Islet precursor cell (in vitro differentiated cells): ENCODE measurements at regions not wholly inside any gene's neighbourhood (a gene's known extent, or its start where the extent isn't known, plus 50 kb on each side); places are given as distances from the start of the nearest gene placed in this dataset.
"Not testable (repeated sequence)": the region's sequence is repeated elsewhere in the genome, so short reads cannot be mapped to it uniquely, and the experiment has no call there.

Experiments
- DNase-seq: peaks from one replicate; pipeline ENCODE4 v3.0.0-alpha.2; 2018

DNA sequence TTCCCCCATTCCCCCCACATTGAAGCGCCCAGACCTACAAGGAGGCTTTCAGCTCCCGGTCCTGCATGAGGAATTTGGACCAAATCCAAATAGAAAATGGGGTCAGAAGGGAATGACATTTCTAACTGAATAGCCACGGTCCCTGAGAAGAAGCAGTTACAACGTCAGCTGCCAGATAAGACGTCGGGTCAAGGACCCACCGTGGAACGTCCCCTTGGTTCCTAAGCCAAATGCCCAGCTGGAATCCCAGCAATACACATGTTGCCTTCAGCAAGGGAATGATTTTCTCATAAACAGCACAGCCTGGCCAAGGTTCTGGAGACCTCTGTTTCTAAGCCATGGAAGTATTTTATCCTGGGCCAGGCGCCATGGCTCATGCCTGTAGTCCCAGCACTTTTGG lies 109.1 kb upstream of the PEG3 start:
- DNase-seq, result no peak

DNA sequence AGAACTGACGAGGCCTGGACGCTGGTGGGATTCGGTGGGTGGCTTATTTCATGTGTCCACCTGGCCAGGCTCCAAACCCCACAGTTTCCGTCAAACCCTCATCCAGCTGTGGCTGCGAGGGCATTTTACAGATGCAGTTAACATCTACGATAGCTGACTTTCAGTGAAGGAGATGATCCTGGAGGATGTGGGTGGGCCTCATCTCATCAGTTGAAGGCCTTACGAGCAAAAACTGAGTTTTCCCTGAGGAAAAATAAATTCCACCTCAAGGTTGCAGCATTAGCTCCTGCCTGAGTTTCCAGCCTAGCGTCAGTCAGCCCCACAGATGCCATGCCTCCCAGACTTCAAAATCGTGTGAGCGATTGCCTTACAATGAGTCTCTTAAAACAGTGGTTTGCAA lies 111.1 kb upstream of the PEG3 start:
- DNase-seq, result no peak

DNA sequence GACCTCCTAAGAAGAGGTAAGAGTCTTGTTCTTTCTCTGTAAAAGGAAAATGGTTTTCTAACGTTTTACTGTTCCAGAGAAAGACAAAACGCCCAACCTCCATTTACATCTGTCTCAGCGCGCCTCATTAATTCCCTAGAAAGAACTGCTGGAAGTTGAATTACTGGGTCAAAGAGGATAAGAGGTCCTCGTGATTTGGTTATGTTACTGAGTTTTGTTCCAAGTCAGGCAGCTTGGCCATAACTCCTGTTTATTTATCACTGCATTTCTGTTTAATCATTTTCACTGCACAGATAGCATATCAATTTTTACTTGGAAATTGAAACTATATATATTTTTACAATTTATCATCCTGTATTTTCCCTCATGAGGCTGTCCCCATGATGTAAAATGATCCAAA lies 112.9 kb upstream of the PEG3 start:
- DNase-seq, result no peak

DNA sequence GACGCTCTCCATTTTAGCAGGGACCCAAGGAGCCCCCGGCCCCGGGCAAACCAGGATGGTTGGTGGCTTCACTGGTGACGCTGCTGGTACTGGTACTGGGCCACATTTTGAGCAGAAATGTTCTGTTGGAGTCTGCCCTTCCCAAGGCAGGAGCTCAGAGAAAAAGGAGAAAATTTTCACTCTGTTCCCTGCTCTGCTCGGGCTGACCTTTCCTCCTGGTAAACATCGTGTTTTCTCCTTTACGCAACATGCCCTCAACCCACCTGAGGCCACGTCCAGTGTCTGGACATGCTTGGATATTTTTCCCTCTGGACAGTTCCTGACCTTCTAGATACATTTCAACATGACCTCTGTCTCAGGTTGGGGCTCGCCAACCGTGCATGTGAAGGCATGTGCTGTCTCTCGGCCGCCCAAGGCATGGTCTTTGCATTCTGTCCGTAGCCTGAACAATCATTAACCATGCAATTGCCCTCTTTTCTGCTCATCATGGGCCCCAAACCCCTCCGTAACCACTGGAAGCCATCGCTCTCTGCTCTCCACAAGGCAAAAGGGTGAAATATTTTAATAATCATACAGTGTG lies 115.2 kb upstream of the PEG3 start:
- DNase-seq, result no peak

DNA sequence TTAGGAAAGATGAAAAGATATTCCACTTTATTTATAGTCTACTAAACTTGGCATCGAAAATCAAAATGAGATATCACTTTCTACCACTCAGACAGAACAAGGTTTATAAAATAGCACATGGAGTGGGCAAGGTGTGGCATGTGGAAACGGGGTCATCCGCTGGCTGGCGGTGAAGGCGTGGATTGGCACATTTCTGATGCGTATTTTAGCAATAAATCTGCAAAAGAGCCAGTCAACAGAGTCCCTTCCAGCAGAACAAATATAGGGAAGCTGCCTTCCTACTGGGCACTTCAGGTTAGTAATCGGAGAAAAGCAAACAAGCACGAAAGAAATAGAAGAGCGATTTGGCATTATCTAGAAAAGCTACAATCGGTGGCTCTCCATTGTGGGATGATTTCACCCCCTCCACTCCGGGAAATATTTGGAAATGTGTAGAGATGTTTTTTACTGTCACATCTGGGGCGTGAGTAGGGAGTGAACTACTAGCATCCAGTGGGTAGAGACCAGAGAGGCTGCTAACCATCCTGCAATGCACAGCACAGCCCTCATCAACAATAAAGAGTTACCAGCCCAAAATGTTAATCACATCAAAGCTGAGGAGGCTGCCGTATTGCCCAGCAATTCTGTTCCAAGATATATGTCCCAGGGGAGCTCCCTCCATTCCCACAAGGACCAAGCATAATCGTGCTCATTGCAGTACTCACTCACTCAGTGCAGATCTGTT lies 116.1 kb upstream of the PEG3 start:
- no peak for DNase-seq

DNA sequence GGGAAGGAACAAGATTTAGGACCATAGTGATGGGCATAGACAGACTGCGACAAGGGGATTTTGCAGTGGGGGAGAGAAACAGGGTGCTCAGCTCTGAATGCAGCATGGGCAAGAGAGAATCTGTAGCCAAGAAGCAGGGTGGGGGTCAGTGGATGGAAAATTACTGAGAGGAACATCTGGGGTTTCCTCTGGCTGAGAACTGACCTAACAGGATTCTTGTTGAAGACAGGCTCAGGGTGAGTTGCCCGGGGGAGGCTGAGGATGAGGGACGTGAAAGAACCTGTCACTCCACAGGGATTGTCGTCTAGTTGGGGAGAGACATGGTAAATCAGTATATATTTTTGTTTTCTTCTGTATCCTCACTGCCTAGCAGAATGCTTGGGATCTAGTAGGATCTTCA lies 118.7 kb upstream of the PEG3 start:
- DNase-seq, result no peak

DNA sequence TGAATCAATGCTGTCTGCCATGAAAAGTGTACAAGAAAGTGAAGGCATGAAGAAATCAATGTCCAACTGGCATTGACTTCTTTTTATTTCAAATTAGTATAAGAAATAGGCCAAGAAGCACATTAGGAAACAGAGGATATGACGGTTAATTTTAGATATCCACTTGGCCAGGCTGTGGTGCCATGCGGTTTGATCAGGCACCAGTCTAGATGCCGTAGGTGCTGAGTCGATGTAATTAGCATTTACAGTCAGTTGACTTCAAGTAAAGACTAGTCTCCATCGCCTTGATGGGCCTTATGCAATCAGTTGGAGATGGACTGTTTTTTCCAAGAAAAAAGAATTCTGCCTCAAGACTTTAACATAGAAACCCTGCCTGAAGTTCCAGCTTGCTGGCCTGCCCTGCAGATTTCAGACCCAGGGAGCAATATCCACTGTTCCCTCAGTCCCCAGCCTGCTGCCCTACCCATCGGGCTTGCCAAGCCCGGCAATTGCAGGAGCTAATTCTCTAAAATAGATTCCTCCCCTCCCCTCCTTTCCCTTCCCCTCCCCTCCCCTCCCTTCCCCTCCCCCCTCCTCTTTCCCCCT lies 120.5 kb upstream of the PEG3 start:
- DNase-seq, result no peak

DNA sequence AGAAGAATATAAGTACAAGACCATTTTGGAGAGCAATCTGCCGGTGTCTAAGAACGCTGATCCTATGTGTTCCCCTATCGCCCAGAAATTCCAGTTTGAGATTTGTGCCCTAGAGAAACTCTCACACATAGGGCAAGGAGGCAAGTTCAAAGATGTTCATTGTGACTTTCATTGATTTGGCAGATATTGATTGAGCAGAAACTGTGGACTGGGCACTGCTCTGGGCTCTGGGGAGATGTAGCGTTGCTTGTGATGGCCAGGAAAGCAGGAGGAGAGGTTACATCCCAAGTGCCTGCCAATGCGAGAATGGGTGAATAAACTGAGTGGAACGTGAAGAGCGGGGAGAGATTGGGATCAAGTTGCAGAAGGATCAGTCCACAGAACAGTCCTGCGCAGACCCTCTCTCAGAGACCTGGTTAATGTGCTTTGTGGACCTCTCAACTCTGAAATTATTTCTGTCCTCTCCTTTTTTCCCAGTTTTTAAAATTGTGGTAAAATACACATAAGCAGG lies 123.9 kb upstream of the PEG3 start:
- DNase-seq, result no peak

DNA sequence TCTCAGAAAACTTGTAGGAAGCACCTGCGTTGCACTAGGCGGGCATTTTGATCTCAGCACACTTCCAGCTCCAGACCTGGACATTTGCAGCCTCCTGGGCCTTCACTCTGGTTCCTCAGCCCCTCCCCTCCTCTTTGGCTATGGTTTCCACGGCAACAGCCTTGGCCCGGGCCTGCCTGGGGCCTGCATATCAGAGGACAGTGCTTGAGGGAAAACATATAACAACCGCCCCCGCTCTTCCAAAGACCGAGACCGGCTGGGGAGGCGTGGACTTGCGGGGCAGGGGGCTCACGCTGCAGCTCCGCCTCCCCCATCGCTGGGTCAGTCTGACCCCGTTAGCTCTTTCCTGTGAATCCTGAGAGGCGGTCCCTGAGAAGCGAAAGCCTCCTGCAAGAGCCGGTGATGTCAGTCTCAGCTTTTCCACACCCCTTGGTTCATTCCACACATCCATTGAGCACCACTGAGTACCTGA lies 125.7 kb upstream of the PEG3 start:
- no peak for DNase-seq

DNA sequence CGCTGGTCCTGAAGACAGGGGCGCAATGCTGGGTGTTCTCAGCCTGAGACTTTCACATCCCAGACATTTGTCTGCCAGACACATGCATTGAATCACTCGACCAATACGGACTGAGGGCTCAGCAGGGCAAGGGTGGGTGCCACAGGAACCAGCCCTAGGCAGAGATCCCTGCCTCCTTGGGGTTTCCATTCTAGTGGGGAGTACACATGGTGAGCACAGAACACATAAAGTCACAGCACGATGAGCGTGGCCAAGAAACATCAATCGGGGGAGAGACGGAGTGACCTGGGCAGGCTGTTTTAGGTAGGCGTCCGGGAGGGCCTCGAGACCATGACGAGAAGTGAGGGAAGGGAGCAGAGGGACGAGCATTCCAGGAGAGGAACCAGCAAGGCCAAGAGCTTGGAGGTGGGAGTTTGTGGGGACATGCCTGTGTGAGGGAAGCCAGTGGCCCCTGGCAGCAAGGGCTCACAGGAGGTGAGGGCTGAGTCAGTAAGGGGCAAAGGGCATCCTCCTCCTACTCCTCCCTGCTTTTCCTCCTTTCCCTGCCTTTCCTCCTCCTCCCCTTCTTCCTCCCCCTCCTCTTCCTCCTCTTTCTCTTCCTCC lies 126.3 kb upstream of the PEG3 start:
- DNase-seq, result no peak

DNA sequence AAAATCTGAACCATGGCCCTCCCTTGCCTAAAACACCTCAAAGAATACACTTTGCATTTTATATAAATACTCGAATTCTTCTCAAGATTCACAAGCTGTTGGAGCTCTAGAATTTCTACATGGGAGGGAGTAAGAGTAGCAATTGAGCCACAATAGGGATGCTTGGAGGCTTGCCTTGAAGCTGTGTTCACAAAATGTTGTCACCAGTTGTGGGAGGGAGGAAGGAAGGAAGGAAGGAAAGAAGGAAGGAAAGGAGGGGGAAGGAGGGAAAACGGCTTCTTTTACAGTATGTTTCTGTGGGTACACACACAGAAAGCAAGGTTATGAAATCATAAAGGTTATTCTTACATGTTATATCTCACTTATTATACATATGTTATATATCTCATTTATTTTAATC lies 128.6 kb upstream of the PEG3 start:
- no peak for DNase-seq

DNA sequence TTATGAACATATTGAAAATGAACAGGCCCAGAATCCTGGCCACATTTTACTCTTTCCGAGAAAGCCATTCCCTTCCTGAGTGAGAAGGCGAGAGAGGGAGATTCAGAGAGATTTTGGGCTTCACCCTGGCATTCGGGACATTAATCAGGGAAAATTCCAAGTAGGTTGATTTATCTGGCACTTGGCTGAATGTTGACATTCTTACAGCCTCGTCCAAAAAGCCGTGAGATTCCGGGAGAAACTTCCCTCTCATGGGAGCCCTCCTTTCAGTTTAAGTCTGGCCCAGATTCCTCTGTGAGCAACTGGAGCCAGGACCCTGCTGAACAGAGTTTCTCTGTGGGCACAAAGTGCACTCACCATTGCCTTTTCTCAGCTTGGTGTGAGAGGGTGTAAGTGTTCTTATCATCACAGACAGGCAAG lies 129.2 kb upstream of the PEG3 start:
- no peak for DNase-seq

DNA sequence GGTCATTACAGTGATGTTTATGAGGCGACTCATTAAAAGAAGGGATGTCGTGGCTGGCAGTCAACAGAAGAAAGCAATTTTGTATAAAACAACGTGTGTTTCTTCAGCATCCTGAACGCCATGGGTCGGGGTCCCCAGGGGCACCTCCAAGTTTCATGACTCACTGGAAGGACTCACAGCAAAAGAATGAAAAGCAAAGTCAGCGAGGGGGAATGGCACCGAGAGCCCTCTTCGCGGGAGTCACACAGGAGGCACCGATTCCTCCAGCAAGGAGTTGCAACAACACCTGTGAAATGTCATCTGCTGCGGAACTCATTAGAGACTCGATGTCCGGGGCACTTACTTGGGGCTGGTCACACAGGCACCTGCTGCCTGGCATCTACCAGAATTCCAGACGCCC lies 130.7 kb upstream of the PEG3 start:
- no peak for DNase-seq

DNA sequence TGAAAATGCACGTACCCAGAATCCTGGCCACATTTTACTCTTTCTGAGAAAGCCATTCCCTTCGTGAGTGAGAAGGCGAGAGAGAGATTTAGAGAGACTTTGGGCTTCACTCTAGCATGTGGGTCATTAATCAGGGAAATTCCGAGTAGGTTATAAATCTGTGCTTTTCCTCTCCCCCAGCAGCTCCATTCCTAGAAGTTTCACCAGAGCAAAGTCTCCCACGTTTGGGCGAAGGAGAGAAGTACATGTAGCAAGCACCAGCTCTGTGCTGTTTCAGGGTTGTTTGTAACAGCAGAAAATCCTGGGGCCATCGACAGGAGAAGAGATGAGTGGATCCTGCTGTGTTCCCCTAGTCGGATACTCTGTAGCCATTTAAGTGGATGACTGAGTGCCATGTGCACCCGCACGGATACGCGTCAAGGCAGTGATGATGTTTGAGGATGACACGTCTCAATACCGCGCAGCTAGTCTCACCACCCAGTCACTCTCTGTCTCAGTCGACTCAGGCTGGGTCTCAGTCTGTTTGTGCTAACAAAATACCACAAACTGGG lies 131.8 kb upstream of the PEG3 start:
- no peak for DNase-seq

DNA sequence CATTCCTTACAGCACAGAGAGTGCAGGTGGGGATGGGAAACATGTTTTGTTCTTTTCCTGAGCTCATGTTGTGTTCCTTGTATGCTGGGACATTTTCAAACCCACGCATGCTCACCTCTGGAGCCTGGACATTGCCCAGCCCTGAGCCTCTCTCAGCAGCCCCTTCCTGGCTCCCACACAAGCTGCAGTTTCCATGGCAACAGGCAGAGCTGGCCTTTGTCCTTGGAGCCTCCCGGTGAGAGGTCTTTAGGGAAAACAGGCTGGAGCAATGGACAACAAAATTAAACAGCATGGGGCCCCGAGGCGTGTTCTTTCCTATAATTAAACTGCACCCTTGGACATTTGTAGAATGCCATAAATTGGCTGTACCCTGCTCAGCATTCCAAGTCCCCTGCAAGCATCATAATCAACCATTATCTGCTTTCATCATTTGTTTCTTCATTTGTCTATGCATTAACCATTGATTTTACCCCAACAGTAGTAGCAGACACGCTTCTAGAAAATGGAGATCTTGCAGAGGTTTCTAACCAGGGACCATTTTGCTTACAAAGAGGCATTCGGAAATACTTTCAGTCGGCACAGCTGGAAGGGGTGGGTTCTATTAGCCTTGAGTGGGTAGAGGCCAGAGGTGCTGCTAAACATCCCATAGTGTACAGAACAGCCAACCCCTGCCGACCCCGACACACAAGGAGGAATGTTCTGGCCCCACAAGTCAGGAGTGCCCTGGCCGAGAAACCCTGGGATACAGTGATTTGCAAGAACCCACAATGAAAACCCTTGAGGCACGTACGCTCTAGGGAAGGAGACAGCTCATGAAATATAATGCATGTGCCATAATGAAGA lies 133.4 kb upstream of the PEG3 start:
- DNase-seq, result no peak

DNA sequence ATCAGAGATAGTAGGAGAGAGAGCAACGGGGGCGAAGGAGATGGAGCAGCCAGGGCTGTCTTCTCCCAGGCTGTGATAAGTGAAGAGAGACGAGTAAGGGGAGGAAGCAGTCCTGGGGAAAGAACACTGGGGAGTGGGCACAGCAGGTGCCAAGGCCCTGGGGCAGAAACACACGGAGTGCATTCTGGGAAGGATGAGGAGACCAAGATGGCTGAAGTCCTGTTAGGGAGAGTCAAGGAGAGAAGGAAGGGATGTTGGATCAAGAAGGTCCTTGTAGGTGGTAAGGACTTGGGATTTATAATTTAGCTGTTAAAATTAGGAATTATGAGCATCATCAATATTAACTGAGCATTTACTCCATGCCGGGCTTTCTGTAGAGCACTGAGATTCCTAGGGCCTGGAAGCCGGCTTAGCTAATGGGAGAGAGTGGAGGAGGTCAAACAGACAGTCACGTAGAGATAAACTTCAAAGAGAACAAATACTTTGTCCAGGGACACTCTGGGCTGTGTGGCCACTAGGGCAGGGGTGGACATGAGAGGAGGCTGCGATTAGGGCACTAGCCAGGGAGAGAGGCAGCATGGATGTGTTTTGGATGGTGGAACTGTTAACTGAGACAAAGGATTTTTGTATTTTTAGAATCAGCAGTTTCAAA lies 134.2 kb upstream of the PEG3 start:
- no peak for DNase-seq

DNA sequence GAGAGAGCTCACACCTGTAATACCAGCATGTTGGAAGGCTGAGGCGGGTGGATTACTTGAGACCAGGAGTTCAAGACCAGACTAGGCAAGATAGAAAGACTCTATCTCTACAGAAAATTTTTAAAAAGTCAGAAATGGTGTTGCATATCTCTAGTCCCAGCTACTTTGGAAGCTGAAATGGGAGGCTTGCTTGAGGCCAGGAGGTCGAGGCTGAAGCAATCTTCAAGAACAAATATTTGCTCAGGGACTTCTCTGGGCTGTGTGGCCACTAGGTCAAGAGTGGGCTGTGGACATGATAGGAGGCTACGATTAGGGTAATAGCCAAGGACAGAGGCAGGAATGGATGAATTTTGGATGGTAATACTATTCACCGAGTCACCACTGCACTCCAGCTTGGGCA lies 135.8 kb upstream of the PEG3 start:
- no peak for DNase-seq

DNA sequence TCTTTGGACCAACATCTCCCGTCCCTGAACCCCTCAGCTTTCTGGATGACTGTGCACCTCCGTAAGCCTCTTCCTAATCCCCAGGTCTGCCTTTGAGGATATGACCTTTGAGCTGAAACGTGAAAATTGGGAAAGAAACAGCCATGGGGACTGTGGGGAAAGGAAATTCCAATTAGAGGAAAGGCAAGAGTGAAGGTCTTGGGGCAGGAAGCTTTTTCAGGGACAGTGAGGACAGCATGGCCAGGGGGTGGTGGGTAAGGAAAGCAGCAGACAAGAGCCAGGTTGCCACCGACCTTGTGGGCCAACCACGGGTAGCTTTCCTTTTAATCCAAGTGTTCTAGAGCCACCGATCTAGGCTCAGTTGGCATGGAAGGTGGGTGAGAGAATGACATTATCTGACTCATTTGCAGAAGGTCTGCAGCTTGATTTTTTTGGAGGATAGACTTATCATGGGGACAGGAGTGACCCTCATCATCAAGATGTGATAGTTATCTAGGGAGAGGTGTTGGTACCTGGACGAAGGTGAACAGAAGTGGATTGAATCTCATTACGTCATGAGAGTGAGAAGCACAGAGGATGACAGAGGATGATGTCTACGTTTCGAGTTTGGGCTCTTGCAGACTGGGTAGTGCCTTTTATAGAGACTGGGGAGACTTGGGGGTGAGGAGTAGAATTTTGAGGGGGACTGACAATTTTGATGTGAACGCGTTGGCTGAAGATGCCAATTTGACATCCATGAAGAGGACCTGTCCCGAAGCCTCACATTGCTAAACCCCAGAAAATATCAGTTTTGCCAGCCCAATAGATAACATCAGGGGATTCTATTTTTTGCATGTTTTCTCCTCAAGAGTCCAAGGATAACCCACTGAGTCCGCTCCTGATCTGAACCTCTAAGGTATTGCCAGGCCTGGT lies 136.7 kb upstream of the PEG3 start:
- DNase-seq, result no peak

DNA sequence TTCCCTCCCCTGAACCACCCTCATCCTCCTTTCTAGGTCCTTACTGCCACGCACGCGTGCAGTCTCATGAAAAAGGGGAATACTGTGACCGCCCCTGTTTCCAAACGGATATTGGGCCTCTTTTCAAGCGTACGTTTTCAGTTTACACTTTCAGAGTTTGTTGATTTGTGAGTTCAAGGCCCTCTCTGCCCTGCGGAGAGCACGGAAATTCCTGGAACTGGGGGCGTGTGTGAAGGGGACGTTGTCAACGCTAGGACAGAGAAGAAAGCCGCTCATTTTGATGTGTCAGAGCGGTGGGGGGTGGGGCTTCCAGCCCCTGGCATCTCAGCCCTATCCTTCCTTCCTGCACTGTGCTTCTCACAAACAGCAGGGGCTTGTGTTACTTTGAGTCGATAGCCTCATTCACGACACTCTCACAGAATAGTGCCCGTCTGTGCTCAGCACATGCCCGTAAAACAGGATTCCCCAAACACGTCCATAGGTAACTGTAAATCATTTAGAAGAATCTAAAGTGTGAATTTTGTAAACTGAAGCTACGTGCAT lies 137.6 kb upstream of the PEG3 start:
- DNase-seq, result no peak

DNA sequence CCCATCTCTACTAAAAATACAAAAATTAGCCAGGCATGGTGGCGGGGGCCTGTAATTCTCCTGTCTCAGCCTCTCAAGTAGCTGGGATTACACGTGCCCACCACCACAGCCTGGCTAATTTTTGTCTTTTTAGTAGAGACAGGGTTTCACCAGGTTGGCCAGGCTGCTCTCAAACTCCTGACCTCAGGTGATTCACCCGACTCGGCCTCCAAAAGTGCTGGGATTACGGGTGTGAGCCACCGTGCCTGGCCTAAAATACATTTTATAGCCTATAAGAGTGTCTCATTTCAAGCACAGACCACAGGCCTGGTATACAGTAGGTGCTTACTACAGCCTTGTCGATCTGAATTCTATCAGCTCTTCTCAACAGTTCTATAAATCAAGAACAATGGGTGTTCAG lies 139.5 kb upstream of the USP29 start:
- DNase-seq, result not testable (repeated sequence)

DNA sequence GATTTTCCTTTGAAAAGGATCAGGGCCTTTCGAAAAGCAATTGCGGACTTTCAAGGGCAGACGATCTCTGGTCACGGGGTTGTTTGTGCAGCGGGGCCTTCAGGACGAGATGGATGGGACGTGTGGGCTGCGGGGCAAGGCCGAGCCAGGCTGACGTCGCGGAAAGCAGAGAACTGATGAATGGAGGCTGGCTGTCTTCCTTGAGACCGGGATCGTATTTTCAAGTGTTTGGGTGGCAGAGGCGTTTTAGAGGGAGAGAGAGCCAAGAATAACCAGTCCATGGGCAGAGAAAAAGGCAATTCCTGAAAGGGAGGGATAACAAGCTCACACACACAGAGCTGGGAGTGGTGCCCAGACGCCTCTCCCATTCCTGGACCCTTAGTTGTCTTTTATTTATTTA lies 138.9 kb upstream of the USP29 start:
- no peak for DNase-seq
